Adrenal gland (tissue), 9 donors: ENCODE measurements at regions not wholly inside any gene's neighbourhood (a gene's known extent, or its start where the extent isn't known, plus 50 kb on each side); places are given as distances from the start of the nearest gene placed in this dataset.

ENCODE experiments used
- DNase-seq, 7 donors: peaks; one replicate each; pipeline ENCODE4 v3.0.0-alpha.2; 2019 to 2020
- H3K27ac ChIP-seq, 5 donors: fragments of 200-600 bp; sonication (generic) in 4 of 5; 1 replicate in 3 of 5; 2 replicates in 2 of 5; pipeline versions ENCODE4 v1.5.1 to v1.8.0; 2016 to 2020; ENCODE audit warnings: mild to moderate bottlenecking in 1 of 5
- H3K27me3 ChIP-seq: fragments of 200-600 bp; 2 replicates; pipeline ENCODE4 v1.8.0; 2021
- H3K36me3 ChIP-seq, 2 donors: fragments of 200-600 bp; replicated peaks in 1 of 2; 1 replicate in 1 of 2; 2 replicates in 1 of 2; pipeline versions ENCODE4 v1.5.1 to v1.8.0; 2018 to 2022
- H3K4me1 ChIP-seq, 2 donors: fragments of 200-600 bp; replicated peaks in 1 of 2; 1 replicate in 1 of 2; 2 replicates in 1 of 2; pipeline versions ENCODE4 v1.5.1 to v1.8.0; 2018 to 2021
- H3K4me3 ChIP-seq, 4 donors: fragments of 200-600 bp; sonication (generic) in 3 of 4; one replicate each; pipeline ENCODE4 v1.5.1; 2016 to 2018
- H3K9me3 ChIP-seq, 3 donors: fragments of 200-600 bp; sonication (generic) in 1 of 3; replicated peaks in 1 of 3; 1 replicate in 2 of 3; 2 replicates in 1 of 3; pipeline versions ENCODE4 v1.5.1 to v1.8.0; 2016 to 2021
- CTCF ChIP-seq, 6 experiments: fragments of 450-650 bp in 4 of 6; fragments of 200-600 bp in 2 of 6; sonication (generic) in 1 of 6; IDR thresholded peaks; 1 replicate in 5 of 6; 2 replicates in 1 of 6; pipeline versions ENCODE4 v1.5.1 to v1.8.0; 2016 to 2021; ENCODE audit warnings: antibody characterized with exemption in 6 of 6, mild to moderate bottlenecking in 2 of 6, moderate library complexity in 1 of 6
- POLR2A ChIP-seq, 2 donors: fragments of 450-650 bp; IDR thresholded peaks; one replicate each; pipeline ENCODE4 v1.6.1; 2017; ENCODE audit warnings: antibody characterized with exemption in 2 of 2, mild to moderate bottlenecking in 2 of 2, moderate library complexity in 1 of 2
- WGBS, 4 donors: extraction: QIAGEN DNeasy Blood & Tissue Kit in 2 of 4; methylation state at CpG; one replicate each; pipeline versions ENCODE4 v1.1.5 to v1.1.7; 2013 to 2017; 5-methylcytosine and 5-hydroxymethylcytosine counted together
- intact Hi-C, 2 donors: fragments of 100-400 bp; cut with DNase I; formaldehyde crosslinking; loops; one replicate each; pipeline versions ENCODE4 v1.14.1 to v1.15.0; 2022 to 2023
- donor health status: healthy with polysubstance abuse.
- donor health status: Bipolar disorder and iron deficiency.
- donor health status: DM: yes; HTN: yes; CAD: no.
- donor health status: DM: no; HTN: no; CAD: no.
- donor health status: DM: no; HTN: no; CAD: no.

GRCh38 chr4:115780835-115781234, 667.4 kb upstream of the NDST4 start:
- Histone ChIP-seq H3K27ac (no peak overlapping the region), H3K9me3 (peaks cover 0 to 4% (median 0%) of the 10 kb centered on the region in 3 donors), H3K36me3 (no peaks in the 10 kb centered on the region), H3K4me1 (no peaks in the 10 kb centered on the region), H3K4me3 (no peak overlapping the region), H3K27me3 (no peaks in the 10 kb centered on the region)
- DNase-seq = no peak
- intact Hi-C loops = no loop called here
- TF ChIP-seq POLR2A (IDR thresholded peaks at IDR 0.05) = no peak
- no peak for TF ChIP-seq CTCF (IDR thresholded peaks at IDR 0.05)

- no peaks in the 10 kb centered on the region for H3K36me3 ChIP-seq
- no peak overlapping the region for H3K4me3 ChIP-seq
- no peaks in the 10 kb centered on the region for H3K4me1 ChIP-seq
- no peaks in the 10 kb centered on the region for H3K27me3 ChIP-seq
- 56 to 69% (median 61%) methylated on average over 4 of the region's 4 CpGs for WGBS, 4 donors
- TF ChIP-seq CTCF (IDR thresholded peaks at IDR 0.05) (no peak), POLR2A (IDR thresholded peaks at IDR 0.05) (no peak)
- H3K9me3 ChIP-seq = peaks cover 0 to 4% (median 0%) of the 10 kb centered on the region in 3 donors
- intact Hi-C loops = no loop called here
- DNase-seq = no peak
- H3K27ac ChIP-seq = no peak overlapping the region
Observed at GRCh38 chr4:115780268-115780667, 666.8 kb upstream of the NDST4 start.

GRCh38 chr4:115770046-115770543, 656.7 kb upstream of the NDST4 start:
- intact Hi-C loops = no loop called here
- Histone ChIP-seq H3K27me3 (no peaks in the 10 kb centered on the region), H3K4me3 (no peak overlapping the region), H3K27ac (no peak overlapping the region), H3K9me3 (no peaks in the 10 kb centered on the region), H3K36me3 (no peaks in the 10 kb centered on the region), H3K4me1 (no peaks in the 10 kb centered on the region)
- DNase-seq = no peak
- TF ChIP-seq POLR2A (IDR thresholded peaks at IDR 0.05) = no peak
- no peak for TF ChIP-seq CTCF (IDR thresholded peaks at IDR 0.05)

- Histone ChIP-seq H3K9me3 (no peaks in the 10 kb centered on the region), H3K27me3 (no peaks in the 10 kb centered on the region), H3K4me1 (no peaks in the 10 kb centered on the region), H3K36me3 (no peaks in the 10 kb centered on the region), H3K4me3 (no peak overlapping the region), H3K27ac (no peak overlapping the region)
- no peak for DNase-seq
- TF ChIP-seq POLR2A (IDR thresholded peaks at IDR 0.05) = no peak
- no peak for TF ChIP-seq CTCF (IDR thresholded peaks at IDR 0.05)
- intact Hi-C loops = no loop called here
Observed at GRCh38 chr4:115769396-115769795, 656.0 kb upstream of the NDST4 start.
